GM18526 (cell line): ENCODE measurements at regions not wholly inside any gene's neighbourhood (a gene's known extent, or its start where the extent isn't known, plus 50 kb on each side); places are given as distances from the start of the nearest gene placed in this dataset.

Experiments
- POLR2A ChIP-seq: IDR thresholded peaks from 3 replicates; pipeline ENCODE4 v1.6.1; 2011; ENCODE audit not compliant: insufficient read length; ENCODE audit errors: extremely low read depth

- TF ChIP-seq POLR2A: peak; percentile 29
Measured at GRCh38 chr14:53217316-53217994, 64.3 kb upstream of the DDHD1 start.

GRCh38 chr14:53215101-53215500 is 62.0 kb upstream of the DDHD1 start:
- TF ChIP-seq POLR2A: no peak

GRCh38 chr14:53214384-53214783 is 61.3 kb upstream of the DDHD1 start:
- TF ChIP-seq POLR2A: no peak

- no peak for TF ChIP-seq POLR2A
Measured at GRCh38 chr14:53213761-53214160, 60.6 kb upstream of the DDHD1 start.

- TF ChIP-seq POLR2A: no peak
Measured at GRCh38 chr14:53209370-53209769, 56.2 kb upstream of the DDHD1 start.
